HG03196 (cell line): ENCODE measurements at regions not wholly inside any gene's neighbourhood (a gene's known extent, or its start where the extent isn't known, plus 50 kb on each side); places are given as distances from the start of the nearest gene placed in this dataset.
"Not testable (repeated sequence)": the region's sequence is repeated elsewhere in the genome, so short reads cannot be mapped to it uniquely, and the experiment has no call there.

ENCODE experiments used
- ATAC-seq: cut with Tn5 transposase; IDR thresholded peaks from one replicate; pipeline ENCODE4 v1.9.1; 2021; ENCODE audit not compliant: unreplicated experiment

- no peak for ATAC-seq
These were observed 538.0 kb upstream of the SLC35B3 start for GRCh38 chr6:8973395-8973794.

DNA sequence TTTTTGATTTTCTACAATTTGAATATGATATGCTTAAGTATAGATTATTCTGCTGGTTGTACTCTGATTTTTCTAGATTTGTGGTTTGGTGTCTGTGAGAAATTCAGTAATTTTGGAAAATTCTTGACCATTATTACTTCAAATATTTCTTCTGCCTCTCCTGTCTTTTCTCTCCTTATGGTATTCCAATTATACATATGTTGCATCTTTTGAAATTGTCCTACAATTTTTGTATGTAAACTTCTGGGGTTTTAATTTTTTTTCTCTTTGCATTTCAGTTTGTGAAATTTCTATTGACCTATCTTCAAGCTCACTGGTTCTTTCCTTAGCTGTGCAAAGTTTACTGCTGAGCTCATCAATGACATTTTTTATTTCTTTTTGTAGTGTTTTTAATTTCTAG lies 534.4 kb upstream of the SLC35B3 start:
- no peak for ATAC-seq

DNA sequence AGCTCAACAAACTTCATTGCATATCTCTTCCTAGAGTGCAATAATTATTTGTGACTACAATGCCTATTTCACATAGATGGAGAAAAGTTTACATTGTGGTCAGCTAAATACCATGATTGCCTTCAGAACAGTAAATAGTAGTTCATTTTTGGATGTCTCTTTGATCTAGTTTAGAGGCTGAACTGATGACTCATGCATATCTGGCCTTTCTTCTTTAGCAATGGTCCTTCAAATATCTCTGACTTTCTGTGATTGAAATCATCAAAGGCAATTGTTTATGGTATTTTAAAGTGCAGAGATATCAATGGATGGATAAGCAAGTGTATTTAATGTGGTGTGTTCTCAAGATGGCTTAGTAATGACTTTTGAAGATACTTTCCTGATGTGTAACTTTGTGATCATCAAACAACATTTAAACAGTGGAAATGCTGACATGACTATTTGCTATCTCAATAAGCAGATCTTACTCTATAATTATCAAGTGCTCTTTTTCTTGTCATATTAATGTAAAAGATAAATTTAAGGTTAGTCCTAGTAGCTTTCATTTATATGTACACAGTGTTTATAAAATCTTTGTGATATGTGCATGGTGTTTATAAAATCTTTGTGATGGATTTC lies 523.7 kb upstream of the SLC35B3 start:
- ATAC-seq = no peak

DNA sequence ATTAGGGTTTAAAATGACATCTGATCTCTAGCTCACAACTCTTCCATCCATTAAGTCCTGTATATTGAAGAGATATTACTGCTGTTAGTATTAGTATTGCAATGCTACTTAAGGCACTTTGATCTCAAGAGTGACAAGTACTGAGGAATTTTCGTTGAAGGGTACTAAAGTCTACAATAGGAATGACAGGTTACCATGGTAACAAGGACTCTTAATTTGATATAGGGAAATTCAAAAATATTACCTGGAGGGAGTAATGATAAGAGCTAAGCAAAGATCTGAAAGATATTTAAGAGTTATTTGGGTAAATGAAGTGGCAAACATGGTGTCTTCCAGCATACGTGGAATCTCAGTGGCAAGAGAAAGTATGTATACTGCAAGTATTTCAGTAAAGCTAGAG lies 518.0 kb upstream of the SLC35B3 start:
- ATAC-seq = no peak

DNA sequence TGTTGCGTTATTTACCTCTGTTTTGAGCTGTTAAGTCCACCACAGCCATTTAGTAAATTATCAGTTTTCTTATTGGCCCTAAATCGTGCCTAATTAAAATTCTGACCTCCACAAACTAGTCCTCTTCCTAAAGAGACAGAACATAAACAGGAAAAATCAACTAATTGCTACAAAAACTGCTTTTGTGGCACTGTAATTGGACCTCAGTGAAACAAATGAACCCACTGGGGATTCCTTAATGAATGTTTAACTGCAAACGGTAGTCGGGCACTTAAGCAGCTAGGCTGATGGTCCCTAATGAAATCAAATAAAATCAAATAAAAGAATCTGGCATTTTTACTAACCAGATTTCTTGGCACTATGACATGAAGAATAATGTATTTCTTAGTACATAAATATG lies 513.4 kb upstream of the SLC35B3 start:
- no peak for ATAC-seq

DNA sequence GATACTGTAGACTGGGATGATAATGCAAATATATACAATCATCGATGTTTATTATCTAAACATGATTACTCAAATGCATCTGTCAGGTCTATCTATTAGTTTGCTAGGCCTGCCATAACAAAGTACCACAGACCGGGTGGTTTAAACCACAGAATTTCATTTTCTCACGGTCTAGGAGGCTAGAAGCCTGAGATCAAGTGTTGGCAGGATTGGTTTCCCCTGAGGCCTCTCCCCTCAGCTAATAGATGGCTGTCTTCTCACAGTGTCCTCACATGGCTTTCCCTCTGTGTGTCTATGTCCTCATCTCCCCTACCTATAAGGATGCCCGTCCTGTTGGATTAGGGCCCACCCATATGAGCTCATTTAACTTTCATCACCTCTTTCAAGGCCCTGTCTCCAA lies 512.6 kb upstream of the SLC35B3 start:
- no peak for ATAC-seq

- ATAC-seq = no peak
These were observed 509.2 kb upstream of the SLC35B3 start for GRCh38 chr6:8944548-8944947.

- no peak for ATAC-seq
These were observed 507.7 kb upstream of the SLC35B3 start for GRCh38 chr6:8943073-8943472.

- ATAC-seq = no peak
These were observed 506.2 kb upstream of the SLC35B3 start for GRCh38 chr6:8941577-8941976.

DNA sequence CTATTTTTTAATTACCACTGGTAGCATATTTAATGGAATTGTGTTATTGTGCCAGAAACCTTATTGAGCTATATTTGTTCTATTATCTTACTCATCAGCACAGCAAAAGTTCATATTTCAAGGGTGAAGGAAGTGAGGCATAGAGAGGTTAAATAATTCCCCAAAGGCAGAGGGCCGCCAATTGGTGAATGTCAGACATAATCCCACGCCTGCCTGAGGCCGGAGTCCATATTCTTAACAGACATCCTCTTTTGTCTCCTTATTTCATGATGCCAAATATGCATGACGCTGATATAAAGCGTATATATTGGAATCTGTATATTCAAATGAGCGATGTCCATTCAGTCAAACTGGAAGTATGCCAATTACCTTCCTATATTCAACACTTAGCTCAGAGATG lies 505.0 kb upstream of the SLC35B3 start:
- ATAC-seq = no peak

DNA sequence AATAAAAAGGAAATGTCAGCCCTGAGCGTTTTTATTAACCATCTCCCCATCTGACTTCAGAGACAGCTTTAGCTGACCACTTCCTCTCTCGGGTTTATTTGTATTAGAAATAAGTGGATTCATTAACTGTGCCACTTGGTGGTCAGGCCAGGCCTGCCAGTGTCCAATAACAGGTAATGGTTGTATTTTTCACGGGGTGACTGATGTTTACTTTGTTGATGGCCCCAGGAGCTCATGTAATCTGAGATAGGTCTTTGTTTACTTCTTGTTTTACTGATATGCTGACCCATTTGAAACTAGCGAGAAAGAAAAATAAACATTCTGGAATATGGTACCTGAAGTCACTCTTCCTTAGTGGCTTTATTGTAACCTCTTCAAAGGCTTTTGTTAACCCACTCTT lies 504.3 kb upstream of the SLC35B3 start:
- no peak for ATAC-seq

DNA sequence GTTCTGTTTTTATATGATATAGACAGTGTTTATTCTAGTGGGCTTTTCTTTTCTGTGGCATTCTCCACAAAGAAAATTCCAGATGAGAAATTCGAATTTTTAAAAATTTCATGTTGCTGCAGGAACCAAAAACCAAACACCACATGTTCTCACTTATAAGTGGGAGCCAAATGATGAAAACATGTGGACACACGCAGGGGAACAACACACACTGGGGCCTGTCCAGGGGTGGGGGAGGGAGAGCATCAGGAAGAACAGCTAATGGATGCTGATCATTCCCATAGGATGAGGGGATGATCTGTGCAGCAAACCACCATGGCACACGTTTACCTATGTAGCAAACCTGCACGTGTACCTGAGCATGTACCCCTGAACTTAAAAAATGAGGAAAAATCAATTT lies 499.0 kb upstream of the SLC35B3 start:
- ATAC-seq = no peak

DNA sequence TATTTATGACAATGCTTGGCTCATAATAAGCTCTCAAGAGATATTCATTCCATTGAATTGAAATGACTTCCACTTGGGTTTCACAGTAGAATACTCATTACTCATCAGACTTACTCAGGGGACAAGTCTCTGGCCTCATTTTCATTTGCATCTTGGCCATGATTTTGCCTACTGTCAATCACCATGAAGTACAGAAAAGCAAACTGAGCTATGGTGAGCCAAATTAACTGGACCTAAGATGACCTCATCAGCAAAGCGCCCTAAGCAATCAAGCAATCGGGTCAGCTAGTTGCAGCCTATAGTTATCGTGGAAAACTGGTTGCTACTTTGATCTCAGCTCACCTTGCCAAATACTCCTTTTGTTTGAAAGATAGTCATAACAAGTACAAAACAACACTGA lies 494.7 kb upstream of the SLC35B3 start:
- ATAC-seq = no peak

GRCh38 chr6:8920244-8920643 lies 484.9 kb upstream of the SLC35B3 start:
- ATAC-seq = not testable (repeated sequence)

- no peak for ATAC-seq
These were observed 482.9 kb upstream of the SLC35B3 start for GRCh38 chr6:8918196-8918595.

DNA sequence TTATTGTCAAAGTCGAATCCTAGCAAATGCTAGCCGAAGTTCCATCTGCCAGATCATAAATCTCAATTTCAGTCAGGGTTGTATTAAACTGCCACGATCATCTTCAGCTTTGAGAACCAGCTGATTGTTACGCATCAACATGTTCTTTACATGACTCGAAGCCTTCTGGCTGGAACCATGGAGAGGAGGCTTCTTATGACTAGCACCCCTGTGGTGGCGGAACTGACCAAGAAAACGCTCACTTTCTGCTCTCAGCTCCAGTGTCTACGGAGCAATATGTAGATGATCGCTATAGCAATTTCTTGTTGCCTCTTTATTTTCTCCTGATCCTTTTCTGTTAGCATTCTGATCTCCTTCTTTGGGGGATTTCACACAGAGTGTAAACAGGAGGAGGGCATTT lies 479.4 kb upstream of the SLC35B3 start:
- ATAC-seq = no peak

DNA sequence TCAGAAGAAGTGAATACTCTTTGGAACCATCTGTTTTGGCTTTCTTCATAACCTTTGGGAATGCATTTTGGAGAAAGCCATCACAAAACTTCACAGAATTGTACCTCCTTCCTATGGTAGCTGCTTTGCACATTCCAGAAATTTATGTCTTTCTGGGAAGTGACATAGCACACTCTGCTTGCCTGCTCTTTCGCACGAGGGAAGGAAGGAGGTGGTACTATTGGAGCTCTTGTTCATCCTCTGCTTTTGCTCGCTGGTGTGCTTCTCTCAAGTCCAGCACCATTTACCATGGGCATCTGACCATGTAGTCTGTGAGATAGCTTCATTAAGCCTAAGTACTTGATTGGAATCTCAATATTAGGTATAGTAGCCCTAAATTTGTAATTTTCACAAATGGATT lies 473.3 kb upstream of the SLC35B3 start:
- no peak for ATAC-seq

DNA sequence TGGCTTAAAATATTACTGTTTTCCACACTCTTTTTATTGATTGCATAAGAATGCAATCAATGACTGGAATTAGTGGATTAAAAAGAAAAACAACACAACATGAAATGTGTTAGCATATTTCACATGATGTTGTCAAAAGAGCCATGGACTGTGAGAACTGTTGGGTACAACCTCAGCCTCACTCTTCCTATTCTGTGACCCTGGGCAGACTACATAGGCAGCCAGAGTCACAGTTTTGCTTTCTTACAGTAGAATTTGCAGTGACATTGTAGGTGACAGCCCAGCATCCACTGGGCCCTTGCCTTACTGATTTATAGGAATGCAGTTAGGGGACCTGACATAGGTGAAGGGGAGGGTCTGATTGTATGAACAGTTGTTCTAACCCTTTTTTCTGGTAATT lies 471.4 kb upstream of the SLC35B3 start:
- ATAC-seq = no peak

GRCh38 chr6:8905757-8906156 lies 470.4 kb upstream of the SLC35B3 start:
- no peak for ATAC-seq

GRCh38 chr6:8904754-8905153 lies 469.4 kb upstream of the SLC35B3 start:
- ATAC-seq = no peak

GRCh38 chr6:8900056-8900455 lies 464.7 kb upstream of the SLC35B3 start:
- ATAC-seq = no peak

DNA sequence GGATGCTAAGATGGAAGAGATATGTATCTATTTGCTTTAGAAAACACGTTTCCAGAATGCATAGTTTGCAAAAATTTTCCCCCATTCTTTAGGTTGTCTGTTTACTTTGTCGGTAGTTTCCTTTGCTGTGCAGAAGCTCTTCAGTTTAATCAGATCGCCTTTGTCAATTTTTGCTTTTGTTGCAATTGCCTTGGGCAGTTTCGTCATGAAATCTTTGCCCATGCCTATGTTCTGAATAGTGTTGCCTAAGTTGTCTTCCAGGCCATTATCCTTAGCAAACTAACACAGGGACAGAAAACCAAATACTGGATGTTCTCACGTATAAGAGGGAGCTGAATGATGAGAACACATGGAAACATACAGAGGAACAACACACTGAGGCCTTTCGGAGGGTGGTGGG lies 454.2 kb upstream of the SLC35B3 start:
- ATAC-seq = no peak

DNA sequence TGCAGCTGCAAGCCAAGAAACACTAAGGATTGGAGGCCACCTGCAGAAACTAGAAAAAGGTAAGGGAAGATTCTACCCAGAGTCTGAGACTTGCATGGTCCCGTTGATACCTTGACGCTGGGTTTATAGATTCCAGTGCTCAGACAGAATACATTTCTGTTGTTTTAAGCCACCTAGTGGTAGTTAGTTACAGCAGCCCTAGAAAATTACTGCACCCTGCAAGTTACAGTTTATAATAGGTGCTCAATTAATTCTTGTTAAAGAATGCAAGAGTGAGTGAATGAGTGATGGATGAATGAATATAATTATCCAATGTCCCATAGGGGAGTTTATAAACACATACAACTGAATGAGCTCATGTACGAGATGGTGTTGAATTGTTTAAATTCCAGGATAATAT lies 453.1 kb upstream of the SLC35B3 start:
- ATAC-seq = no peak

- no peak for ATAC-seq
These were observed 446.3 kb upstream of the SLC35B3 start for GRCh38 chr6:8881663-8882062.
